ENCODE measurements at regions not wholly inside any gene's neighbourhood (a gene's known extent, or its start where the extent isn't known, plus 50 kb on each side); places are given as distances from the start of the nearest gene placed in this dataset.

- Histone ChIP-seq H3K9ac (replicated peaks; ENCODE audit: extremely low read depth, insufficient read depth, low read length) (no peak overlapping the region), H3K4me2 (ENCODE audit: insufficient read depth, low read length) (no peak overlapping the region), H3K27ac (ENCODE audit: insufficient read depth, low read depth, low read length) (no peak overlapping the region), H3K4me1 (ENCODE audit: control insufficient read depth, extremely low read depth, insufficient read depth, low read length) (no peaks in the 10 kb centered on the region), H3K27me3 (ENCODE audit: control insufficient read depth in 2 of 2, insufficient read depth in 2 of 2, low read length in 2 of 2) (no peaks in the 10 kb centered on the region), H2AFZ (ENCODE audit: low read depth, low read length) (no peak overlapping the region), H4K20me1 (replicated peaks; ENCODE audit: control insufficient read depth, extremely low read depth, insufficient read depth, low read length) (no peaks in the 10 kb centered on the region), H3K79me2 (ENCODE audit: control insufficient read depth, insufficient read depth, low read length) (no peaks in the 10 kb centered on the region), H3K36me3 (ENCODE audit: control insufficient read depth in 2 of 2, extremely low read depth in 1 of 2, insufficient read depth in 2 of 2, low read length in 2 of 2) (no peaks in the 10 kb centered on the region), H3K9me3 (replicated peaks; ENCODE audit: control insufficient read depth, insufficient read depth, low read length) (no peaks in the 10 kb centered on the region), H3K9me1 (replicated peaks; ENCODE audit: control insufficient read depth, extremely low read depth, insufficient read depth, low read length) (no peaks in the 10 kb centered on the region), H3K4me3 (replicated peaks in 1 of 3; ENCODE audit: insufficient read depth in 1 of 3, low read depth in 1 of 3, low read length in 3 of 3) (no peak overlapping the region)
- CTCF ChIA-PET = no interaction called here
- DNase-seq (ENCODE audit: low read depth, low spot score) (no peak), FAIRE-seq (no peak)
- no TSS peak for BruUV-seq (replicated peaks)
- intact Hi-C loops (cut with micrococcal nuclease) (no loop called here), dilution Hi-C loops (cut with MboI; ENCODE audit: extremely low pct_ligation_motif_present, low sequenced_read_pairs) (no loop called here)
- no peak for TF ChIP-seq GATA2 (IDR thresholded peaks at IDR 0.05; ENCODE audit: insufficient read depth, insufficient read length, low read depth, low read length)
- no peak for TF ChIP-seq MAX (IDR thresholded peaks at IDR 0.05; ENCODE audit: insufficient read depth, insufficient read length)
- no peak for TF ChIP-seq POLR2A (IDR thresholded peaks at IDR 0.05; ENCODE audit: low read depth, low read length)
- TF ChIP-seq POLR2AphosphoS5 (IDR thresholded peaks at IDR 0.05; ENCODE audit: insufficient read depth, low read depth, low read length) = no peak
- TF ChIP-seq MYC (IDR thresholded peaks at IDR 0.05; ENCODE audit: low read depth, low read length) = no peak
- TF ChIP-seq FOS (IDR thresholded peaks at IDR 0.05; ENCODE audit: borderline replicate concordance, insufficient read depth, low read length) = no peak
- TF ChIP-seq EZH2 (IDR thresholded peaks at IDR 0.05; ENCODE audit: borderline replicate concordance, low read depth, low read length, severe bottlenecking) = no peak
- no peak for TF ChIP-seq JUN (IDR thresholded peaks at IDR 0.05; ENCODE audit: borderline replicate concordance, insufficient read depth, insufficient read length, low read depth)
- TF ChIP-seq, protein P1, sequence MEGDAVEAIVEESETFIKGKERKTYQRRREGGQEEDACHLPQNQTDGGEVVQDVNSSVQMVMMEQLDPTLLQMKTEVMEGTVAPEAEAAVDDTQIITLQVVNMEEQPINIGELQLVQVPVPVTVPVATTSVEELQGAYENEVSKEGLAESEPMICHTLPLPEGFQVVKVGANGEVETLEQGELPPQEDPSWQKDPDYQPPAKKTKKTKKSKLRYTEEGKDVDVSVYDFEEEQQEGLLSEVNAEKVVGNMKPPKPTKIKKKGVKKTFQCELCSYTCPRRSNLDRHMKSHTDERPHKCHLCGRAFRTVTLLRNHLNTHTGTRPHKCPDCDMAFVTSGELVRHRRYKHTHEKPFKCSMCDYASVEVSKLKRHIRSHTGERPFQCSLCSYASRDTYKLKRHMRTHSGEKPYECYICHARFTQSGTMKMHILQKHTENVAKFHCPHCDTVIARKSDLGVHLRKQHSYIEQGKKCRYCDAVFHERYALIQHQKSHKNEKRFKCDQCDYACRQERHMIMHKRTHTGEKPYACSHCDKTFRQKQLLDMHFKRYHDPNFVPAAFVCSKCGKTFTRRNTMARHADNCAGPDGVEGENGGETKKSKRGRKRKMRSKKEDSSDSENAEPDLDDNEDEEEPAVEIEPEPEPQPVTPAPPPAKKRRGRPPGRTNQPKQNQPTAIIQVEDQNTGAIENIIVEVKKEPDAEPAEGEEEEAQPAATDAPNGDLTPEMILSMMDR (IDR thresholded peaks at IDR 0.05; ENCODE audit: extremely low read depth in 1 of 2, insufficient read depth in 1 of 2, low read depth in 1 of 2, low read length in 2 of 2) = no peak
- POLR2A ChIA-PET = no interaction called here
These were observed 1283.0 kb upstream of the NUDT12 start for GRCh38 chr5:104845541-104845940.

Data from endothelial cell of umbilical vein (primary cell).